ENCODE measurements at regions not wholly inside any gene's neighbourhood (a gene's known extent, or its start where the extent isn't known, plus 50 kb on each side); places are given as distances from the start of the nearest gene placed in this dataset.

DNA sequence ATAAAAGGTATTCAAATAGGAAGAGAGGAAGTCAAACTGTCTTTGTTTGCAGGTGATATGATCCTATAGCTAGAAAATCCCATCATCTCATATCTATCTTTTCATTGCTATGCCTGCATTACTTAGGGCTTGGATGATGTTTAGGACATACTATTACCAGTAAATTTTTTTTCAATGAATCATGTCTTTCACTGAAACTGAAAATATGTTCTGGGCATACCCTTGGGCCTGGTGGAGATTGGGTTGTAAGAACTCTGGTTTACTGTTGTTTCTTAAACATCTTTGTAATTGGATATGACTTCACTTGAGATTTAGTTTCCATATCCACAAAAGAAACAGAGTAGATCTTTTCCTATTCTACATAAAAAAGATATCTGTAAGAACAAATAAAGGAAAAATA lies 502.2 kb upstream of the PRMT6 start:
- H3K9ac ChIP-seq (ENCODE audit: low read length), result no peak overlapping the region
- no peak overlapping the region for H3K23ac ChIP-seq (ENCODE audit: low read length in 2 of 2)
- H3K36me3 ChIP-seq (ENCODE audit: control insufficient read depth in 1 of 2, insufficient read depth in 2 of 2, low read depth in 1 of 2, low read length in 2 of 2), result no peaks in the 10 kb centered on the region
- no peak overlapping the region for H2BK120ac ChIP-seq (ENCODE audit: low read depth, low read length)
- no peak overlapping the region for H2BK12ac ChIP-seq (ENCODE audit: low read length in 2 of 2)
- H3K27ac ChIP-seq (ENCODE audit: low read length, poor library complexity, severe bottlenecking), result no peak overlapping the region
- DNase-seq, result no peak
- no peaks in the 10 kb centered on the region for H3K4me1 ChIP-seq (ENCODE audit: control insufficient read depth, insufficient read depth, low read depth, low read length)
- H4K91ac ChIP-seq (ENCODE audit: low read length), result no peak overlapping the region
- H3K18ac ChIP-seq (ENCODE audit: low read depth in 1 of 2, low read length in 2 of 2), result no peak overlapping the region
- H3K14ac ChIP-seq (ENCODE audit: low read length in 2 of 2), result no peak overlapping the region
- H2AK5ac ChIP-seq (ENCODE audit: low read length, severe bottlenecking), result no peak overlapping the region
- H3K4me2 ChIP-seq (ENCODE audit: low read length, poor library complexity, severe bottlenecking), result no peak overlapping the region
- no peak overlapping the region for H2BK5ac ChIP-seq (ENCODE audit: low read depth, low read length, poor library complexity, severe bottlenecking)
- H3K4ac ChIP-seq (ENCODE audit: low read depth in 1 of 2, low read length in 2 of 2), result no peak overlapping the region
- peaks cover 25% of the 10 kb centered on the region for H3K9me3 ChIP-seq (ENCODE audit: control insufficient read depth, low read length)
- no peak overlapping the region for H4K8ac ChIP-seq (ENCODE audit: low read length)
- no peak overlapping the region for H3K4me3 ChIP-seq (ENCODE audit: insufficient read depth in 1 of 2, low read depth in 1 of 2, low read length in 2 of 2)
- no peaks in the 10 kb centered on the region for H3K27me3 ChIP-seq (ENCODE audit: control insufficient read depth in 1 of 2, insufficient read depth in 1 of 2, low read length in 2 of 2)
- H2BK15ac ChIP-seq (ENCODE audit: low read depth, poor library complexity, severe bottlenecking), result no peak overlapping the region
- H3K79me1 ChIP-seq (replicated peaks; ENCODE audit: low read length, poor library complexity, severe bottlenecking), result no peaks in the 10 kb centered on the region
- no peak overlapping the region for H2AFZ ChIP-seq (ENCODE audit: low read depth, low read length)

DNA sequence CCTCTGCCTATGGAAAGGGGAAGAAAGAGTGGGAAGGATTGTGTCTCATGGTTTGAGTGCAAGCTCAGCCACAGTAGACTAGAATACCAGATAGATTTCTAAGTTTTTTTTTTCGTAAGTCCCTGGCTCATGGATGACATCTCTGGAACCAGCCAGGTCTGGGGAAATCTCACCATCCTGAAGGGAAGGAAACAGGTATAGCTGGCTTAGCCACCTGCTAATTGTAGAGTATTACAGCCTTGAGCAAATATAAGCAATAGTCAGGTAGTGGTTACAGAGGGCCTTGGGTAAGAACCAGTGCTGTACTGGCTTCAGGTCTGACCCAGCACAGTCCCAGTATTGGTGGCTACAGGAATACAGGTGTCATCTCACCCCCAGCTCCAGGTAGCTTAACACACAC lies 500.9 kb upstream of the PRMT6 start:
- no peak for DNase-seq
- H3K4me1 ChIP-seq (ENCODE audit: control insufficient read depth, insufficient read depth, low read depth, low read length), result no peaks in the 10 kb centered on the region
- no peak overlapping the region for H3K23ac ChIP-seq (ENCODE audit: low read length in 2 of 2)
- no peak overlapping the region for H2BK12ac ChIP-seq (ENCODE audit: low read length in 2 of 2)
- H3K18ac ChIP-seq (ENCODE audit: low read depth in 1 of 2, low read length in 2 of 2), result no peak overlapping the region
- H3K14ac ChIP-seq (ENCODE audit: low read length in 2 of 2), result no peak overlapping the region
- no peak overlapping the region for H3K9ac ChIP-seq (ENCODE audit: low read length)
- H3K36me3 ChIP-seq (ENCODE audit: control insufficient read depth in 1 of 2, insufficient read depth in 2 of 2, low read depth in 1 of 2, low read length in 2 of 2), result no peaks in the 10 kb centered on the region
- no peaks in the 10 kb centered on the region for H3K27me3 ChIP-seq (ENCODE audit: control insufficient read depth in 1 of 2, insufficient read depth in 1 of 2, low read length in 2 of 2)
- 71% methylated on average over 1 of the region's 1 CpG for WGBS
- peaks cover 25% of the 10 kb centered on the region for H3K9me3 ChIP-seq (ENCODE audit: control insufficient read depth, low read length)
- no peak overlapping the region for H3K4me3 ChIP-seq (ENCODE audit: insufficient read depth in 1 of 2, low read depth in 1 of 2, low read length in 2 of 2)
- H3K4me2 ChIP-seq (ENCODE audit: low read length, poor library complexity, severe bottlenecking), result no peak overlapping the region
- H2AFZ ChIP-seq (ENCODE audit: low read depth, low read length), result no peak overlapping the region
- no peak overlapping the region for H4K91ac ChIP-seq (ENCODE audit: low read length)
- no peaks in the 10 kb centered on the region for H3K79me1 ChIP-seq (replicated peaks; ENCODE audit: low read length, poor library complexity, severe bottlenecking)
- no peak overlapping the region for H2AK5ac ChIP-seq (ENCODE audit: low read length, severe bottlenecking)
- H4K8ac ChIP-seq (ENCODE audit: low read length), result no peak overlapping the region
- H3K27ac ChIP-seq (ENCODE audit: low read length, poor library complexity, severe bottlenecking), result no peak overlapping the region
- H2BK5ac ChIP-seq (ENCODE audit: low read depth, low read length, poor library complexity, severe bottlenecking), result no peak overlapping the region
- no peak overlapping the region for H2BK120ac ChIP-seq (ENCODE audit: low read depth, low read length)
- H2BK15ac ChIP-seq (ENCODE audit: low read depth, poor library complexity, severe bottlenecking), result no peak overlapping the region
- no peak overlapping the region for H3K4ac ChIP-seq (ENCODE audit: low read depth in 1 of 2, low read length in 2 of 2)

DNA sequence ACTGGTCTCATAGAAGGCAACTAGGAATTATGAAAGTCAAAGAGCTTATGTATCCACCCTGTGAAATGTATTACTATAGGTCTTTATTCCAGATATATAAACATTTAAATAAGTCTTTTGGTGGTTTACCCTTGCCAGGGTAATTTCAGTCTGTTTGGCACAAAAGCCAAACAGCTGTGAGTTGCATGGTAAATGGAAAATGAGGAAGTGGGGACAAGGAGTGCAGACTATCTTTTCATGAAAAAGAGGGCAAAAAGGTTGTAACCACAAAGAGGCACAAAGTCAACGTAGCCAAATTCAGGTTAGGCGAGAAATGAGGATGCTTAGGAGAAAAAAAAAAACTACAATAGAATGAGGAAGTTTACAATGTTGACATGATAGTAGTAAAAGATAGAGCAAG lies 492.3 kb upstream of the PRMT6 start:
- Histone ChIP-seq H3K18ac (ENCODE audit: low read depth in 1 of 2, low read length in 2 of 2) (no peak overlapping the region), H3K14ac (ENCODE audit: low read length in 2 of 2) (no peak overlapping the region), H2BK120ac (ENCODE audit: low read depth, low read length) (no peak overlapping the region), H4K8ac (ENCODE audit: low read length) (no peak overlapping the region), H2AK5ac (ENCODE audit: low read length, severe bottlenecking) (no peak overlapping the region), H2BK15ac (ENCODE audit: low read depth, poor library complexity, severe bottlenecking) (no peak overlapping the region), H3K4me2 (ENCODE audit: low read length, poor library complexity, severe bottlenecking) (no peak overlapping the region), H3K27me3 (ENCODE audit: control insufficient read depth in 1 of 2, insufficient read depth in 1 of 2, low read length in 2 of 2) (no peaks in the 10 kb centered on the region), H3K79me1 (replicated peaks; ENCODE audit: low read length, poor library complexity, severe bottlenecking) (no peaks in the 10 kb centered on the region), H4K91ac (ENCODE audit: low read length) (no peak overlapping the region), H3K9ac (ENCODE audit: low read length) (no peak overlapping the region), H3K4me3 (ENCODE audit: insufficient read depth in 1 of 2, low read depth in 1 of 2, low read length in 2 of 2) (no peak overlapping the region), H3K27ac (ENCODE audit: low read length, poor library complexity, severe bottlenecking) (no peak overlapping the region), H2BK12ac (ENCODE audit: low read length in 2 of 2) (no peak overlapping the region), H3K23ac (ENCODE audit: low read length in 2 of 2) (no peak overlapping the region), H3K4ac (ENCODE audit: low read depth in 1 of 2, low read length in 2 of 2) (no peak overlapping the region), H3K9me3 (ENCODE audit: control insufficient read depth, low read length) (no peaks in the 10 kb centered on the region), H3K4me1 (ENCODE audit: control insufficient read depth, insufficient read depth, low read depth, low read length) (no peaks in the 10 kb centered on the region), H2AFZ (ENCODE audit: low read depth, low read length) (no peak overlapping the region), H3K36me3 (ENCODE audit: control insufficient read depth in 1 of 2, insufficient read depth in 2 of 2, low read depth in 1 of 2, low read length in 2 of 2) (no peaks in the 10 kb centered on the region), H2BK5ac (ENCODE audit: low read depth, low read length, poor library complexity, severe bottlenecking) (no peak overlapping the region)
- 71% methylated on average over 2 of the region's 2 CpGs for WGBS
- no peak for DNase-seq

DNA sequence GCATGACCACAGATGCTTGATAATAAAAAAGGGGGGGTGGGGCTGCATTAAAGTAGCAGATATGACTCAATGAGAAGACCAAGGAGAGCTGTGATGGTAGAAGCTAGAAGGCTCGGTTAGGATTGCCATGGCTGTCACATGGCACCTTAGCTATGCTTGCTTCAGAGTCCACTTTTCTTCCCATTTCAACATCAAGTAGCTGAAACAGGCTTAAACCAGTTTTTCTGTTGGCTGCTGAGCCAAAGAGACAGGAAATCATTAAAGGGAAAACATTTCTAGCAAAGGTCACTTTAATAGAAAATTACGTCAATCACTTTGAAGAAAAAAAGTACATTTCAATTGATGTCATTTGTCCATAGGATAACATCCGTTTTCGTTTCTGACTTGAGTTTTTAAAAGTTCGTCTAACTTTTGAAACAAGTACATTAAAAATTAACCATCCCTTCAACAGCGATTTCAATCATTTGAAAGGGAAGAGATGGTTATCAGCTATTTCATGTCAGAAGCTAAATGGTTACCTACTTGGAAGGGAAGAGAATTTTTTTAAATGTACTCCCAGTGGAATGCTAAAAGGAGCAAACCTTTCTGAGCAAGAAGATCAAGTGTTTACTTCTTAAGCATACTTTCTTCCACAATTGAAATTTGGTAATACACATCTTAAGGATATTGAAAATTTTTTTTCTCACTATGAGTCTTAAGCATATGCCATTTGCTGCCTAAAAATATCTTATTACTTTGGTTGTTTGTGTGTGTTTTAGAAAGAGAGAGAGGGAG lies 488.1 kb upstream of the PRMT6 start:
- no peak overlapping the region for H4K91ac ChIP-seq (ENCODE audit: low read length)
- H3K9ac ChIP-seq (ENCODE audit: low read length), result no peak overlapping the region
- H3K4me3 ChIP-seq (ENCODE audit: insufficient read depth in 1 of 2, low read depth in 1 of 2, low read length in 2 of 2), result no peak overlapping the region
- 79% methylated on average over 5 of the region's 6 CpGs for WGBS
- no peak for DNase-seq
- no peak overlapping the region for H3K4ac ChIP-seq (ENCODE audit: low read depth in 1 of 2, low read length in 2 of 2)
- H2BK5ac ChIP-seq (ENCODE audit: low read depth, low read length, poor library complexity, severe bottlenecking), result no peak overlapping the region
- no peak overlapping the region for H2BK15ac ChIP-seq (ENCODE audit: low read depth, poor library complexity, severe bottlenecking)
- no peak overlapping the region for H2BK12ac ChIP-seq (ENCODE audit: low read length in 2 of 2)
- no peak overlapping the region for H3K4me2 ChIP-seq (ENCODE audit: low read length, poor library complexity, severe bottlenecking)
- no peak overlapping the region for H3K23ac ChIP-seq (ENCODE audit: low read length in 2 of 2)
- no peak overlapping the region for H4K8ac ChIP-seq (ENCODE audit: low read length)
- H2AFZ ChIP-seq (ENCODE audit: low read depth, low read length), result no peak overlapping the region
- no peak overlapping the region for H3K27ac ChIP-seq (ENCODE audit: low read length, poor library complexity, severe bottlenecking)
- H3K9me3 ChIP-seq (ENCODE audit: control insufficient read depth, low read length), result no peaks in the 10 kb centered on the region
- no peaks in the 10 kb centered on the region for H3K36me3 ChIP-seq (ENCODE audit: control insufficient read depth in 1 of 2, insufficient read depth in 2 of 2, low read depth in 1 of 2, low read length in 2 of 2)
- no peaks in the 10 kb centered on the region for H3K4me1 ChIP-seq (ENCODE audit: control insufficient read depth, insufficient read depth, low read depth, low read length)
- H2AK5ac ChIP-seq (ENCODE audit: low read length, severe bottlenecking), result no peak overlapping the region
- no peak overlapping the region for H3K14ac ChIP-seq (ENCODE audit: low read length in 2 of 2)
- H3K18ac ChIP-seq (ENCODE audit: low read depth in 1 of 2, low read length in 2 of 2), result no peak overlapping the region
- H3K79me1 ChIP-seq (replicated peaks; ENCODE audit: low read length, poor library complexity, severe bottlenecking), result no peaks in the 10 kb centered on the region
- no peaks in the 10 kb centered on the region for H3K27me3 ChIP-seq (ENCODE audit: control insufficient read depth in 1 of 2, insufficient read depth in 1 of 2, low read length in 2 of 2)
- H2BK120ac ChIP-seq (ENCODE audit: low read depth, low read length), result no peak overlapping the region
